DND-41 (cell line): ENCODE measurements at regions not wholly inside any gene's neighbourhood (a gene's known extent, or its start where the extent isn't known, plus 50 kb on each side); places are given as distances from the start of the nearest gene placed in this dataset.

Source experiments
- EZH2 ChIP-seq: IDR thresholded peaks from 3 replicates; pipeline ENCODE4 v1.6.1; 2012; ENCODE audit warnings: borderline replicate concordance, low read depth, mild to moderate bottlenecking, moderate library complexity, low read length, inconsistent platforms; ENCODE audit not compliant: severe bottlenecking
- TF ChIP-seq, protein P1 (sequence below): IDR thresholded peaks from 2 replicates; pipeline ENCODE4 v1.5.1; 2012; ENCODE audit warnings: borderline replicate concordance, low read length, moderate library complexity, mild to moderate bottlenecking; ENCODE audit not compliant: poor library complexity, severe bottlenecking; ENCODE audit errors: extremely low read depth

DNA sequence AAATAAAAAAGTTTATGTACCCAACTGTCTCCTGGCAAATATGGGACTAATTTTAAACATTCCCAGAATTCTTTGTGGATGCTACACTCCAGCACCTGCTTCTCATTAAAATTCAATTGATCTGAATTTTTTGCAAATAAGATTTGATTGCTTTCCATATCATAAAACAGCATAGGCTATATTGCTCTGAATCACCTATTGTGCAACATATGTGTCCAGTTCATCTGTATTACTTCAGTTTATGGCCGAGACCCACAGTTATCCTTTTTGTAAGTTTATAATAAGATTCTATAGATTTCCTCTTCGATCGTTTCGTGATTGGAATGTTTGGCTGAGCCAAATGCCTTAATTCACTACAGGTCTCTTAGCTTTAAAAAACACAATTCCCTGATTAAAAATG lies 351.1 kb downstream of the TFEC start:
- TF ChIP-seq, protein P1, sequence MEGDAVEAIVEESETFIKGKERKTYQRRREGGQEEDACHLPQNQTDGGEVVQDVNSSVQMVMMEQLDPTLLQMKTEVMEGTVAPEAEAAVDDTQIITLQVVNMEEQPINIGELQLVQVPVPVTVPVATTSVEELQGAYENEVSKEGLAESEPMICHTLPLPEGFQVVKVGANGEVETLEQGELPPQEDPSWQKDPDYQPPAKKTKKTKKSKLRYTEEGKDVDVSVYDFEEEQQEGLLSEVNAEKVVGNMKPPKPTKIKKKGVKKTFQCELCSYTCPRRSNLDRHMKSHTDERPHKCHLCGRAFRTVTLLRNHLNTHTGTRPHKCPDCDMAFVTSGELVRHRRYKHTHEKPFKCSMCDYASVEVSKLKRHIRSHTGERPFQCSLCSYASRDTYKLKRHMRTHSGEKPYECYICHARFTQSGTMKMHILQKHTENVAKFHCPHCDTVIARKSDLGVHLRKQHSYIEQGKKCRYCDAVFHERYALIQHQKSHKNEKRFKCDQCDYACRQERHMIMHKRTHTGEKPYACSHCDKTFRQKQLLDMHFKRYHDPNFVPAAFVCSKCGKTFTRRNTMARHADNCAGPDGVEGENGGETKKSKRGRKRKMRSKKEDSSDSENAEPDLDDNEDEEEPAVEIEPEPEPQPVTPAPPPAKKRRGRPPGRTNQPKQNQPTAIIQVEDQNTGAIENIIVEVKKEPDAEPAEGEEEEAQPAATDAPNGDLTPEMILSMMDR: no peak
- no peak for TF ChIP-seq EZH2
